ENCODE measurements at regions not wholly inside any gene's neighbourhood (a gene's known extent, or its start where the extent isn't known, plus 50 kb on each side); places are given as distances from the start of the nearest gene placed in this dataset.

- TF ChIP-seq, protein P1, sequence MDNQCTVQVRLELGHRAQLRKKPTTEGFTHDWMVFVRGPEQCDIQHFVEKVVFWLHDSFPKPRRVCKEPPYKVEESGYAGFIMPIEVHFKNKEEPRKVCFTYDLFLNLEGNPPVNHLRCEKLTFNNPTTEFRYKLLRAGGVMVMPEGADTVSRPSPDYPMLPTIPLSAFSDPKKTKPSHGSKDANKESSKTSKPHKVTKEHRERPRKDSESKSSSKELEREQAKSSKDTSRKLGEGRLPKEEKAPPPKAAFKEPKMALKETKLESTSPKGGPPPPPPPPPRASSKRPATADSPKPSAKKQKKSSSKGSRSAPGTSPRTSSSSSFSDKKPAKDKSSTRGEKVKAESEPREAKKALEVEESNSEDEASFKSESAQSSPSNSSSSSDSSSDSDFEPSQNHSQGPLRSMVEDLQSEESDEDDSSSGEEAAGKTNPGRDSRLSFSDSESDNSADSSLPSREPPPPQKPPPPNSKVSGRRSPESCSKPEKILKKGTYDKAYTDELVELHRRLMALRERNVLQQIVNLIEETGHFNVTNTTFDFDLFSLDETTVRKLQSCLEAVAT (IDR thresholded peaks at IDR 0.05), result no peak
- TF ChIP-seq ATF2 (CRISPR knock-in tag; IDR thresholded peaks at IDR 0.05) (no peak), ETV6 (IDR thresholded peaks at IDR 0.05; ENCODE audit: borderline replicate concordance in 1 of 2, low read depth in 2 of 2, low read length in 1 of 2) (no peak), ETV6 (CRISPR knock-in tag; IDR thresholded peaks at IDR 0.05; ENCODE audit: borderline replicate concordance) (no peak), HCFC1 (IDR thresholded peaks at IDR 0.05; ENCODE audit: low read depth, low read length) (no peak), ZNF449 (CRISPR knock-in tag; IDR thresholded peaks at IDR 0.05) (no peak)
Measured at GRCh38 chr1:218501161-218501560, 156.0 kb downstream of the TGFB2 start (continued).

DNA sequence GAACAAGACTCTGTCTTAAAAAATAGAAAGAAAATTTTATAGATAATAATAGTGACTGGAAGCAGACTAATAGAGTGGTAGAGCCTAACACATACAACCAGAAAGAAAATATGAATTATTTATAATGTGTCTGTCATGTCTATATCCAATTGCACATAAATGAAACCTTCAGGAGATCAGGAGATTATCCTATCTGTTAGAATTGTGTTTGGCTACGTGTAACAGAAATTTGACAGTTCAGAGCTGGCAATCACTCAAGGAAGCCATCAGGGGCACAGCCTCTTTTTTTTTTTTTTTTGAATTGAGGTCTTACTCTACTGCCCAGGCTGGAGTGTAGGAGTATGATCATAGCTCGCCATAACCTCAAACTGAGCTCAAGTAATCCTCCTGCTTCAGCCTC is 157.2 kb downstream of the TGFB2 start:
- H3K4me1 ChIP-seq (replicated peaks in 1 of 2; ENCODE audit: control insufficient read depth in 2 of 2, insufficient read depth in 2 of 2, low read length in 2 of 2), result no peaks in the 10 kb centered on the region
- no peaks in the 10 kb centered on the region for H3K36me3 ChIP-seq (ENCODE audit: control insufficient read depth, insufficient read depth, low read length)
- intact Hi-C loops (cut with micrococcal nuclease) (no loop called here), in situ Hi-C loops (cut with MboI) (no loop called here)
- no peak overlapping the region for H3K4me3 ChIP-seq
- no peaks in the 10 kb centered on the region for H3K79me2 ChIP-seq (ENCODE audit: control insufficient read depth, insufficient read depth, low read length)
- H3K27me3 ChIP-seq (ENCODE audit: control insufficient read depth in 2 of 2, insufficient read depth in 2 of 2, low read length in 2 of 2), result no peaks in the 10 kb centered on the region
- no peak overlapping the region for H3K27ac ChIP-seq (ENCODE audit: extremely low read depth, low read depth, low read length)
- DNase-seq (ENCODE audit: extremely low read depth in 1 of 4, low spot score in 3 of 4) (no peak), FAIRE-seq (no peak), ATAC-seq (no peak)
- ChIA-PET POLR2A (no interaction called here), CTCF (ENCODE audit: low intra/inter-chr PET ratio) (no interaction called here)
- H4K20me1 ChIP-seq (replicated peaks; ENCODE audit: control insufficient read depth, insufficient read depth, low read length), result no peaks in the 10 kb centered on the region
- TF ChIP-seq ZNF324 (CRISPR knock-in tag; IDR thresholded peaks at IDR 0.05) (no peak), FOXA3 (CRISPR knock-in tag; conservative IDR thresholded peaks at IDR 0.05 in 1 of 2, IDR thresholded peaks at IDR 0.05 in 1 of 2) (no peak), ZBTB5 (IDR thresholded peaks at IDR 0.05) (no peak), NR2C1 (IDR thresholded peaks at IDR 0.05) (no peak), NR2C1 (tag; IDR thresholded peaks at IDR 0.05) (no peak)
- WGBS (ENCODE audit: insufficient coverage, low coverage, missing lambda C conversion rate), result 3% methylated on average over 2 of the region's 2 CpGs
- H3K9ac ChIP-seq (ENCODE audit: insufficient read depth in 1 of 2, low read depth in 2 of 2, low read length in 2 of 2), result no peak overlapping the region
- no peak overlapping the region for H3K4me2 ChIP-seq (ENCODE audit: insufficient read depth, low read length)
- BruUV-seq (replicated peaks), result no TSS peak
- no peak overlapping the region for H2AFZ ChIP-seq (ENCODE audit: low read depth, low read length)
- no peaks in the 10 kb centered on the region for H3K9me1 ChIP-seq (ENCODE audit: control insufficient read depth, insufficient read depth, low read length)
- 0 out of 2 replicates have a peak, but pooled peaks cover 2% of the 10 kb centered on the region for H3K9me3 ChIP-seq (replicated peaks; ENCODE audit: control insufficient read depth, insufficient read depth, low read depth, low read length)
